HepG2 (cell line): ENCODE measurements at regions not wholly inside any gene's neighbourhood (a gene's known extent, or its start where the extent isn't known, plus 50 kb on each side); places are given as distances from the start of the nearest gene placed in this dataset.

Experiments
- ATAC-seq: fragments of 200-7000 bp; cut with Tn5 transposase; 3 replicates; pipeline ENCODE4 v1.9.1; 2020; ENCODE audit warnings: mild to moderate bottlenecking, moderate library complexity
- BruUV-seq: library from RNA; stranded (reverse); fragments of 400-500 nt; replicated peaks from 2 replicates; lab custom pipeline; 2021; lab: Mats Ljungman, UMichigan
- CTCF ChIA-PET: fragments of 300-600 bp; formaldehyde crosslinking; extraction: SDS; loops from one replicate; lab custom pipeline; 2021; ENCODE audit warnings: low total read pairs, inconsistent platforms, low intra/inter-chr PET ratio; lab: Yijun Ruan, JAX
- POLR2A ChIA-PET: fragments of 350-600 bp; sonication (Branson Sonifier 250); formaldehyde crosslinking; loops from one replicate; lab custom pipeline; 2020; ENCODE audit warnings: antibody characterized with exemption, inconsistent platforms; lab: Yijun Ruan, JAX
- DNase-seq: peaks from one replicate; pipeline ENCODE4 v3.0.0-alpha.2; 2015; ENCODE audit warnings: low spot score
- FAIRE-seq: peaks from 3 replicates; lab custom pipeline; 2011; peaks lifted over from hg19 to GRCh38; lab: Jason Lieb, UNC
- H2AFZ ChIP-seq: one replicate; pipeline ENCODE4 v1.6.1; 2011; ENCODE audit warnings: low read length, inconsistent platforms
- H3K27ac ChIP-seq: fragments of 300-600 bp; 3 replicates; pipeline ENCODE4 v1.8.0; 2011; ENCODE audit warnings: mixed run types, mild to moderate bottlenecking, mixed read lengths, low read length, inconsistent platforms; ENCODE audit not compliant: insufficient read depth; ENCODE audit errors: extremely low read length
- H3K27me3 ChIP-seq, 2 experiments: fragments of 200-600 bp in 1 of 2; 2 replicates in 1 of 2; 3 replicates in 1 of 2; pipeline versions ENCODE4 v1.6.0 to v1.8.0; 2011; ENCODE audit warnings: low read length in 2 of 2, mild to moderate bottlenecking in 2 of 2, moderate library complexity in 2 of 2, inconsistent platforms in 1 of 2; ENCODE audit not compliant: insufficient read depth in 2 of 2, control insufficient read depth in 1 of 2
- H3K36me3 ChIP-seq, 2 experiments: fragments of 200-600 bp in 1 of 2; replicated peaks in 1 of 2; 2 replicates in 1 of 2; 3 replicates in 1 of 2; pipeline versions ENCODE4 v1.5.1 to v1.8.0; 2011; ENCODE audit warnings: low read length in 2 of 2, inconsistent platforms in 1 of 2; ENCODE audit not compliant: insufficient read depth in 2 of 2, control insufficient read depth in 1 of 2
- H3K4me1 ChIP-seq: 2 replicates; pipeline ENCODE4 v1.5.1; 2012; ENCODE audit warnings: low read length, inconsistent platforms; ENCODE audit not compliant: insufficient read depth
- H3K4me2 ChIP-seq: 2 replicates; pipeline ENCODE4 v1.6.0; 2011; ENCODE audit warnings: low read depth, low read length, inconsistent platforms
- H3K4me3 ChIP-seq, 3 experiments: fragments of 200-600 bp in 1 of 3; sonication (generic), shearing (Covaris generic) in 1 of 3; replicated peaks in 1 of 3; 2 replicates each; pipeline ENCODE4 v1.5.1; 2011 to 2016; ENCODE audit warnings: low read length in 3 of 3, inconsistent platforms in 2 of 3, low read depth in 2 of 3, mild to moderate bottlenecking in 2 of 3, control low read depth in 1 of 3, mixed read lengths in 1 of 3; ENCODE audit not compliant: insufficient read depth in 1 of 3
- H3K79me2 ChIP-seq: one replicate; pipeline ENCODE4 v1.6.1; 2011; ENCODE audit warnings: low read length, inconsistent platforms; ENCODE audit not compliant: insufficient read depth
- H3K9ac ChIP-seq: 2 replicates; pipeline ENCODE4 v1.6.0; 2011; ENCODE audit warnings: mild to moderate bottlenecking, low read depth, low read length, inconsistent platforms; ENCODE audit not compliant: insufficient read depth
- H3K9me3 ChIP-seq: 2 replicates; pipeline ENCODE4 v1.5.1; 2012; ENCODE audit warnings: mild to moderate bottlenecking, low read length
- H4K20me1 ChIP-seq: 2 replicates; pipeline ENCODE4 v1.6.0; 2011; ENCODE audit warnings: inconsistent platforms, mild to moderate bottlenecking, low read length, moderate library complexity; ENCODE audit not compliant: insufficient read depth
- HNF1B ChIP-seq: sonication (generic); formaldehyde crosslinking; IDR thresholded peaks from 2 replicates; pipeline ENCODE4 v1.5.1; 2020; ENCODE audit warnings: mild to moderate bottlenecking, moderate library complexity, missing genetic modification reagents
- KDM3A ChIP-seq: IDR thresholded peaks from 2 replicates; pipeline ENCODE4 v1.6.1; 2018; ENCODE audit warnings: low read depth, missing compliant biosample characterization
- NFKB2 ChIP-seq: sonication (generic); formaldehyde crosslinking; IDR thresholded peaks from 2 replicates; pipeline ENCODE4 v1.4.0; 2020; ENCODE audit warnings: missing genetic modification reagents, borderline replicate concordance
- ZNF546 ChIP-seq: sonication (generic); formaldehyde crosslinking; conservative IDR thresholded peaks from 2 replicates; pipeline ENCODE4 v1.8.1; 2023; ENCODE audit warnings: mild to moderate bottlenecking, missing genetic modification reagents
- WGBS: methylation state at CpG from one replicate; pipeline ENCODE4 v1.1.6; 2017; ENCODE audit warnings: low lambda C conversion rate; 5-methylcytosine and 5-hydroxymethylcytosine counted together
- in situ Hi-C: cut with HindIII; loops from 2 replicates; pipeline ENCODE4 v1.10.0; 2017; ENCODE audit warnings: low pct_unique_long_range_greater_than_20kb; ENCODE audit not compliant: extremely low pct_ligation_motif_present
- intact Hi-C: fragments of 100-400 bp; cut with micrococcal nuclease; formaldehyde crosslinking; loops from one replicate; pipeline ENCODE4 v1.10.0; 2022; ENCODE audit not compliant: unreplicated experiment
- TF ChIP-seq, protein P1 (sequence below): sonication (generic); formaldehyde crosslinking; IDR thresholded peaks from 2 replicates; pipeline ENCODE4 v1.9.0; 2021; ENCODE audit warnings: mild to moderate bottlenecking, missing genetic modification reagents

- DNase-seq: no peak
- POLR2A ChIA-PET: no interaction called here
Observed at GRCh38 chr18:60895181-60895580, 438.0 kb upstream of the CDH20 start.

More at GRCh38 chr18:60895181-60895580, 438.0 kb upstream of the CDH20 start:
- no peak overlapping the region for H3K9ac ChIP-seq
- no TSS peak for BruUV-seq
- no peaks in the 10 kb centered on the region for H3K36me3 ChIP-seq
- H3K4me1 ChIP-seq: no peaks in the 10 kb centered on the region
- H3K79me2 ChIP-seq: no peaks in the 10 kb centered on the region
- TF ChIP-seq HNF1B (no peak), NFKB2 (CRISPR knock-in tag) (no peak), KDM3A (CRISPR knock-in tag) (no peak), ZNF546 (no peak)
- TF ChIP-seq, protein P1, sequence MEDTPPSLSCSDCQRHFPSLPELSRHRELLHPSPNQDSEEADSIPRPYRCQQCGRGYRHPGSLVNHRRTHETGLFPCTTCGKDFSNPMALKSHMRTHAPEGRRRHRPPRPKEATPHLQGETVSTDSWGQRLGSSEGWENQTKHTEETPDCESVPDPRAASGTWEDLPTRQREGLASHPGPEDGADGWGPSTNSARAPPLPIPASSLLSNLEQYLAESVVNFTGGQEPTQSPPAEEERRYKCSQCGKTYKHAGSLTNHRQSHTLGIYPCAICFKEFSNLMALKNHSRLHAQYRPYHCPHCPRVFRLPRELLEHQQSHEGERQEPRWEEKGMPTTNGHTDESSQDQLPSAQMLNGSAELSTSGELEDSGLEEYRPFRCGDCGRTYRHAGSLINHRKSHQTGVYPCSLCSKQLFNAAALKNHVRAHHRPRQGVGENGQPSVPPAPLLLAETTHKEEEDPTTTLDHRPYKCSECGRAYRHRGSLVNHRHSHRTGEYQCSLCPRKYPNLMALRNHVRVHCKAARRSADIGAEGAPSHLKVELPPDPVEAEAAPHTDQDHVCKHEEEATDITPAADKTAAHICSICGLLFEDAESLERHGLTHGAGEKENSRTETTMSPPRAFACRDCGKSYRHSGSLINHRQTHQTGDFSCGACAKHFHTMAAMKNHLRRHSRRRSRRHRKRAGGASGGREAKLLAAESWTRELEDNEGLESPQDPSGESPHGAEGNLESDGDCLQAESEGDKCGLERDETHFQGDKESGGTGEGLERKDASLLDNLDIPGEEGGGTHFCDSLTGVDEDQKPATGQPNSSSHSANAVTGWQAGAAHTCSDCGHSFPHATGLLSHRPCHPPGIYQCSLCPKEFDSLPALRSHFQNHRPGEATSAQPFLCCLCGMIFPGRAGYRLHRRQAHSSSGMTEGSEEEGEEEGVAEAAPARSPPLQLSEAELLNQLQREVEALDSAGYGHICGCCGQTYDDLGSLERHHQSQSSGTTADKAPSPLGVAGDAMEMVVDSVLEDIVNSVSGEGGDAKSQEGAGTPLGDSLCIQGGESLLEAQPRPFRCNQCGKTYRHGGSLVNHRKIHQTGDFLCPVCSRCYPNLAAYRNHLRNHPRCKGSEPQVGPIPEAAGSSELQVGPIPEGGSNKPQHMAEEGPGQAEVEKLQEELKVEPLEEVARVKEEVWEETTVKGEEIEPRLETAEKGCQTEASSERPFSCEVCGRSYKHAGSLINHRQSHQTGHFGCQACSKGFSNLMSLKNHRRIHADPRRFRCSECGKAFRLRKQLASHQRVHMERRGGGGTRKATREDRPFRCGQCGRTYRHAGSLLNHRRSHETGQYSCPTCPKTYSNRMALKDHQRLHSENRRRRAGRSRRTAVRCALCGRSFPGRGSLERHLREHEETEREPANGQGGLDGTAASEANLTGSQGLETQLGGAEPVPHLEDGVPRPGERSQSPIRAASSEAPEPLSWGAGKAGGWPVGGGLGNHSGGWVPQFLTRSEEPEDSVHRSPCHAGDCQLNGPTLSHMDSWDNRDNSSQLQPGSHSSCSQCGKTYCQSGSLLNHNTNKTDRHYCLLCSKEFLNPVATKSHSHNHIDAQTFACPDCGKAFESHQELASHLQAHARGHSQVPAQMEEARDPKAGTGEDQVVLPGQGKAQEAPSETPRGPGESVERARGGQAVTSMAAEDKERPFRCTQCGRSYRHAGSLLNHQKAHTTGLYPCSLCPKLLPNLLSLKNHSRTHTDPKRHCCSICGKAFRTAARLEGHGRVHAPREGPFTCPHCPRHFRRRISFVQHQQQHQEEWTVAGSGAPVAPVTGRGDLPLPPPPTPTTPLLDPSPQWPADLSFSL: no peak
- in situ Hi-C loops (no loop called here), intact Hi-C loops (no loop called here)
- CTCF ChIA-PET: no interaction called here
- H3K27ac ChIP-seq: no peak overlapping the region
- H4K20me1 ChIP-seq: no peaks in the 10 kb centered on the region
- FAIRE-seq (no peak), ATAC-seq (no peak)
- no peak overlapping the region for H3K4me3 ChIP-seq
- H3K27me3 ChIP-seq: no peaks in the 10 kb centered on the region
- no peak overlapping the region for H3K4me2 ChIP-seq
- 0% methylated on average over 3 of the region's 3 CpGs for WGBS
- no peaks in the 10 kb centered on the region for H3K9me3 ChIP-seq
- H2AFZ ChIP-seq: no peak overlapping the region
